ENCODE measurements at regions not wholly inside any gene's neighbourhood (a gene's known extent, or its start where the extent isn't known, plus 50 kb on each side); places are given as distances from the start of the nearest gene placed in this dataset.

GRCh38 chr7:79952399-79952798 lies 182.2 kb upstream of the GNAI1 start:
- H3K27ac ChIP-seq, result no peak overlapping the region
- TF ChIP-seq ZFX (IDR thresholded peaks at IDR 0.05), result no peak
- no peak for TF ChIP-seq CTCF (conservative IDR thresholded peaks at IDR 0.05)

GRCh38 chr7:79951415-79951814 lies 183.2 kb upstream of the GNAI1 start:
- H3K27ac ChIP-seq, result no peak overlapping the region
- TF ChIP-seq CTCF (conservative IDR thresholded peaks at IDR 0.05) (no peak), ZFX (IDR thresholded peaks at IDR 0.05) (no peak)

GRCh38 chr7:79949778-79950177 lies 184.9 kb upstream of the GNAI1 start:
- TF ChIP-seq ZFX (IDR thresholded peaks at IDR 0.05), result no peak
- TF ChIP-seq CTCF (conservative IDR thresholded peaks at IDR 0.05), result no peak
- H3K27ac ChIP-seq, result no peak overlapping the region

- no peak overlapping the region for H3K27ac ChIP-seq
- no peak for TF ChIP-seq CTCF (conservative IDR thresholded peaks at IDR 0.05)
- TF ChIP-seq ZFX (IDR thresholded peaks at IDR 0.05), result no peak
These were observed 198.2 kb upstream of the GNAI1 start for GRCh38 chr7:79936281-79936983.

- TF ChIP-seq ZFX (IDR thresholded peaks at IDR 0.05), result no peak
- no peak for TF ChIP-seq CTCF (conservative IDR thresholded peaks at IDR 0.05)
- no peak overlapping the region for H3K27ac ChIP-seq
These were observed 199.9 kb upstream of the GNAI1 start for GRCh38 chr7:79934727-79935126.

- no peak for TF ChIP-seq ZFX (IDR thresholded peaks at IDR 0.05)
- TF ChIP-seq CTCF (conservative IDR thresholded peaks at IDR 0.05), result no peak
- no peak overlapping the region for H3K27ac ChIP-seq
These were observed 201.5 kb upstream of the GNAI1 start for GRCh38 chr7:79933144-79933543.

- H3K27ac ChIP-seq, result no peak overlapping the region
- TF ChIP-seq CTCF (conservative IDR thresholded peaks at IDR 0.05), result no peak
- TF ChIP-seq ZFX (IDR thresholded peaks at IDR 0.05), result no peak
These were observed 204.0 kb upstream of the GNAI1 start for GRCh38 chr7:79930604-79931003.

All from C4-2B (cell line).